GM23338 (cell line): ENCODE measurements at regions not wholly inside any gene's neighbourhood (a gene's known extent, or its start where the extent isn't known, plus 50 kb on each side); places are given as distances from the start of the nearest gene placed in this dataset.

Experiments
- ATAC-seq: fragments of 200-7000 bp; cut with Tn5 transposase; 3 replicates; pipeline ENCODE4 v1.9.1; 2020
- DNase-seq: peaks from one replicate; pipeline ENCODE4 v3.0.0-alpha.2; 2015; ENCODE audit warnings: low spot score
- H2AFZ ChIP-seq: fragments of 200-600 bp; sonication (generic); 2 replicates; pipeline ENCODE4 v1.8.0; 2016; ENCODE audit warnings: antibody characterized with exemption, mild to moderate bottlenecking, moderate library complexity
- H3F3A ChIP-seq: fragments of 200-600 bp; sonication (generic); replicated peaks from 2 replicates; pipeline ENCODE4 v1.8.0; 2017; ENCODE audit warnings: antibody characterized with exemption, mixed run types, low read depth
- H3K27ac ChIP-seq: fragments of 200-600 bp; sonication (generic); 2 replicates; pipeline ENCODE4 v1.6.1; 2016; ENCODE audit warnings: low read depth
- H3K27me3 ChIP-seq: fragments of 200-600 bp; sonication (generic); 2 replicates; pipeline ENCODE4 v1.8.0; 2016; ENCODE audit warnings: mild to moderate bottlenecking, mixed run types, moderate library complexity; ENCODE audit not compliant: insufficient read depth
- H3K36me3 ChIP-seq: fragments of 200-600 bp; sonication (generic); 2 replicates; pipeline ENCODE4 v1.8.0; 2016; ENCODE audit warnings: mild to moderate bottlenecking; ENCODE audit not compliant: insufficient read depth
- H3K4me1 ChIP-seq: fragments of 200-600 bp; sonication (generic); 2 replicates; pipeline ENCODE4 v1.8.0; 2016; ENCODE audit warnings: mild to moderate bottlenecking, moderate library complexity; ENCODE audit not compliant: insufficient read depth
- H3K4me2 ChIP-seq: fragments of 200-600 bp; sonication (generic); 2 replicates; pipeline ENCODE4 v1.7.1; 2017; ENCODE audit warnings: mixed run types
- H3K4me3 ChIP-seq: fragments of 200-600 bp; sonication (generic); 2 replicates; pipeline ENCODE4 v1.6.1; 2016; ENCODE audit warnings: mixed run types
- H3K79me2 ChIP-seq: fragments of 200-600 bp; sonication (generic); replicated peaks from 2 replicates; pipeline ENCODE4 v1.8.0; 2017; ENCODE audit warnings: mild to moderate bottlenecking; ENCODE audit not compliant: insufficient read depth
- H3K9me2 ChIP-seq: fragments of 200-600 bp; sonication (generic); 2 replicates; pipeline ENCODE4 v1.8.0; 2017; ENCODE audit not compliant: insufficient read depth
- H4K20me1 ChIP-seq: fragments of 200-600 bp; sonication (generic); replicated peaks from 2 replicates; pipeline ENCODE4 v1.8.0; 2017; ENCODE audit warnings: mild to moderate bottlenecking; ENCODE audit not compliant: insufficient read depth
- H3K27ac Mint-ChIP-seq: 2 replicates; pipeline ENCODE4 v1.8.0; 2020; ENCODE audit warnings: inconsistent platforms, mild to moderate bottlenecking, moderate library complexity, mixed read lengths
- H3K27me3 Mint-ChIP-seq: 3 replicates; pipeline ENCODE4 v1.8.0; 2022; ENCODE audit warnings: low read depth, mild to moderate bottlenecking, moderate library complexity, mixed read lengths, inconsistent platforms; ENCODE audit not compliant: insufficient read depth, poor library complexity
- H3K36me3 Mint-ChIP-seq: 3 replicates; pipeline ENCODE4 v1.8.0; 2021; ENCODE audit warnings: low read depth, mild to moderate bottlenecking, inconsistent platforms, moderate library complexity, mixed read lengths
- H3K4me1 Mint-ChIP-seq: 3 replicates; pipeline ENCODE4 v1.8.0; 2020; ENCODE audit warnings: mild to moderate bottlenecking, inconsistent platforms, mixed read lengths
- H3K4me3 Mint-ChIP-seq: 3 replicates; pipeline ENCODE4 v1.8.0; 2021; ENCODE audit warnings: moderate library complexity, mild to moderate bottlenecking, inconsistent platforms, mixed read lengths
- H3K9me3 Mint-ChIP-seq: 3 replicates; pipeline ENCODE4 v1.8.0; 2020; ENCODE audit warnings: moderate library complexity, mild to moderate bottlenecking, inconsistent platforms, mixed read lengths
- EZH2phosphoT487 ChIP-seq: fragments of 200-600 bp; sonication (generic); IDR thresholded peaks from one replicate; pipeline ENCODE4 v1.8.1; 2018; ENCODE audit warnings: antibody characterized with exemption; ENCODE audit not compliant: unreplicated experiment
- JUNB ChIP-seq: IDR thresholded peaks from one replicate; pipeline ENCODE4 v1.6.1; 2016; ENCODE audit warnings: antibody characterized with exemption; ENCODE audit not compliant: unreplicated experiment
- NANOG ChIP-seq: IDR thresholded peaks from 2 replicates; pipeline ENCODE4 v1.6.1; 2016; ENCODE audit warnings: antibody characterized with exemption, borderline replicate concordance
- POLR2AphosphoS5 ChIP-seq: IDR thresholded peaks from 2 replicates; pipeline ENCODE4 v1.6.1; 2016; ENCODE audit warnings: antibody characterized with exemption, low read depth
- ZNF114 ChIP-seq: fragments of 250-450 bp; sonication (Bioruptor Pico); IDR thresholded peaks from 2 replicates; pipeline ENCODE4 v1.5.0; 2020; ENCODE audit warnings: mild to moderate bottlenecking, moderate library complexity
- ZNF331 ChIP-seq: fragments of 250-450 bp; sonication (Bioruptor Pico); IDR thresholded peaks from 2 replicates; pipeline ENCODE4 v1.5.0; 2020; ENCODE audit warnings: low read depth, mild to moderate bottlenecking, moderate library complexity
- TF ChIP-seq, protein P1 (sequence below), 2 experiments: fragments of 200-600 bp in 1 of 2; sonication (generic) in 1 of 2; conservative IDR thresholded peaks; 2 replicates each; pipeline versions ENCODE4 v1.5.1 to v1.6.1; 2016 to 2017; ENCODE audit warnings: antibody characterized with exemption in 2 of 2, low read depth in 2 of 2, mild to moderate bottlenecking in 2 of 2, moderate library complexity in 1 of 2
- TF ChIP-seq, protein P2 (sequence below): IDR thresholded peaks from one replicate; pipeline ENCODE4 v1.6.1; 2018; ENCODE audit warnings: antibody characterized with exemption; ENCODE audit not compliant: unreplicated experiment

DNA sequence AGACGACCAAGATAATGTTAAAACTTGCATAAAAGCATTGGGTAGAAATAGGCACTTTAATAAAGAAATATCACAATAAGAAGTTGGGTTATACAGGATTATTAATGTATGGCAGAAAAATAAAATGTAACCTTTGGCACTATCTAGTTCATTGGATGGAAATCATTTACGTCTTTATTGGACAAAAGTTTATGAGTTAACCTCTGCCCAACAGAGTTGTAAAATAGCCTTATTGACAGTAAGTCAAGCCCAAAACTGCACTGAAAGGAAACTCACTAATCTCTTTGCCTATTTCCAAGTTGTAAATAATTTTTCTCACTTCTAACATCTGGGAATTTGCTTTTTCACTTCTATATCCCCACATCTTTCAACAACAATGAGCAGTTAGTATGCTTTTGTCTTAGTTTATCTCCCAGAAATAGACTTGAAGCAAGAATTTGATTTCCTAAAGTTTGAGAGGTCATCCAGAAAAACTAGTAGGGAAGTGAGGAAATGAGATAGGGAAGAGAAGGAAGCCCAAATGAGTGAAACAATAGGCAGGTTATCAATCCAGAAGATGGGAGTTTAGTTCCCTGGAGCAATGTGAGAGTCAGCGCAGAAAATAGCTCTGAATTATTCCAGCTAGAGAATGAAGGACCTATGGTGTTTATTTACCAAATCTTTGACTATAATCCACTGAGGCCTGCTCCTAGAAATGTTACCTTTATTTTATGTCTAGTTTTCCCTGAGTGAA lies 434.8 kb downstream of the CCER1 start:
- no peaks in the 10 kb centered on the region for H4K20me1 ChIP-seq
- no peaks in the 10 kb centered on the region for H3K36me3 ChIP-seq
- ATAC-seq (no peak), DNase-seq (no peak)
- H3K4me2 ChIP-seq: no peak overlapping the region
- H3K79me2 ChIP-seq: no peaks in the 10 kb centered on the region
- Mint-ChIP-seq H3K4me3 (no peak overlapping the region), H3K9me3 (no peaks in the 10 kb centered on the region), H3K27me3 (no peaks in the 10 kb centered on the region), H3K4me1 (peaks cover 4% of the 10 kb centered on the region; the same call in 2 of the 3 replicates), H3K36me3 (no peaks in the 10 kb centered on the region), H3K27ac (no peak overlapping the region)
- no peak overlapping the region for H3K27ac ChIP-seq
- H3K4me1 ChIP-seq: peaks cover 6% of the 10 kb centered on the region; the same call in 1 of the 2 replicates
- H3K27me3 ChIP-seq: no peaks in the 10 kb centered on the region
- H3F3A ChIP-seq: no peaks in the 10 kb centered on the region
- TF ChIP-seq, protein P1, sequence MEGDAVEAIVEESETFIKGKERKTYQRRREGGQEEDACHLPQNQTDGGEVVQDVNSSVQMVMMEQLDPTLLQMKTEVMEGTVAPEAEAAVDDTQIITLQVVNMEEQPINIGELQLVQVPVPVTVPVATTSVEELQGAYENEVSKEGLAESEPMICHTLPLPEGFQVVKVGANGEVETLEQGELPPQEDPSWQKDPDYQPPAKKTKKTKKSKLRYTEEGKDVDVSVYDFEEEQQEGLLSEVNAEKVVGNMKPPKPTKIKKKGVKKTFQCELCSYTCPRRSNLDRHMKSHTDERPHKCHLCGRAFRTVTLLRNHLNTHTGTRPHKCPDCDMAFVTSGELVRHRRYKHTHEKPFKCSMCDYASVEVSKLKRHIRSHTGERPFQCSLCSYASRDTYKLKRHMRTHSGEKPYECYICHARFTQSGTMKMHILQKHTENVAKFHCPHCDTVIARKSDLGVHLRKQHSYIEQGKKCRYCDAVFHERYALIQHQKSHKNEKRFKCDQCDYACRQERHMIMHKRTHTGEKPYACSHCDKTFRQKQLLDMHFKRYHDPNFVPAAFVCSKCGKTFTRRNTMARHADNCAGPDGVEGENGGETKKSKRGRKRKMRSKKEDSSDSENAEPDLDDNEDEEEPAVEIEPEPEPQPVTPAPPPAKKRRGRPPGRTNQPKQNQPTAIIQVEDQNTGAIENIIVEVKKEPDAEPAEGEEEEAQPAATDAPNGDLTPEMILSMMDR (conservative IDR thresholded peaks at IDR 0.05; ENCODE audit: low read depth in 2 of 2): no peak
- TF ChIP-seq POLR2AphosphoS5 (no peak), ZNF331 (CRISPR knock-in tag) (no peak), NANOG (no peak), ZNF114 (CRISPR knock-in tag) (no peak), EZH2phosphoT487 (no peak)
- TF ChIP-seq, protein P2, sequence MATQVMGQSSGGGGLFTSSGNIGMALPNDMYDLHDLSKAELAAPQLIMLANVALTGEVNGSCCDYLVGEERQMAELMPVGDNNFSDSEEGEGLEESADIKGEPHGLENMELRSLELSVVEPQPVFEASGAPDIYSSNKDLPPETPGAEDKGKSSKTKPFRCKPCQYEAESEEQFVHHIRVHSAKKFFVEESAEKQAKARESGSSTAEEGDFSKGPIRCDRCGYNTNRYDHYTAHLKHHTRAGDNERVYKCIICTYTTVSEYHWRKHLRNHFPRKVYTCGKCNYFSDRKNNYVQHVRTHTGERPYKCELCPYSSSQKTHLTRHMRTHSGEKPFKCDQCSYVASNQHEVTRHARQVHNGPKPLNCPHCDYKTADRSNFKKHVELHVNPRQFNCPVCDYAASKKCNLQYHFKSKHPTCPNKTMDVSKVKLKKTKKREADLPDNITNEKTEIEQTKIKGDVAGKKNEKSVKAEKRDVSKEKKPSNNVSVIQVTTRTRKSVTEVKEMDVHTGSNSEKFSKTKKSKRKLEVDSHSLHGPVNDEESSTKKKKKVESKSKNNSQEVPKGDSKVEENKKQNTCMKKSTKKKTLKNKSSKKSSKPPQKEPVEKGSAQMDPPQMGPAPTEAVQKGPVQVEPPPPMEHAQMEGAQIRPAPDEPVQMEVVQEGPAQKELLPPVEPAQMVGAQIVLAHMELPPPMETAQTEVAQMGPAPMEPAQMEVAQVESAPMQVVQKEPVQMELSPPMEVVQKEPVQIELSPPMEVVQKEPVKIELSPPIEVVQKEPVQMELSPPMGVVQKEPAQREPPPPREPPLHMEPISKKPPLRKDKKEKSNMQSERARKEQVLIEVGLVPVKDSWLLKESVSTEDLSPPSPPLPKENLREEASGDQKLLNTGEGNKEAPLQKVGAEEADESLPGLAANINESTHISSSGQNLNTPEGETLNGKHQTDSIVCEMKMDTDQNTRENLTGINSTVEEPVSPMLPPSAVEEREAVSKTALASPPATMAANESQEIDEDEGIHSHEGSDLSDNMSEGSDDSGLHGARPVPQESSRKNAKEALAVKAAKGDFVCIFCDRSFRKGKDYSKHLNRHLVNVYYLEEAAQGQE: no peak
- peaks cover 8% of the 10 kb centered on the region; the same call in 1 of the 2 replicates for H3K9me2 ChIP-seq
- H3K4me3 ChIP-seq: no peak overlapping the region
- no peak overlapping the region for H2AFZ ChIP-seq

DNA sequence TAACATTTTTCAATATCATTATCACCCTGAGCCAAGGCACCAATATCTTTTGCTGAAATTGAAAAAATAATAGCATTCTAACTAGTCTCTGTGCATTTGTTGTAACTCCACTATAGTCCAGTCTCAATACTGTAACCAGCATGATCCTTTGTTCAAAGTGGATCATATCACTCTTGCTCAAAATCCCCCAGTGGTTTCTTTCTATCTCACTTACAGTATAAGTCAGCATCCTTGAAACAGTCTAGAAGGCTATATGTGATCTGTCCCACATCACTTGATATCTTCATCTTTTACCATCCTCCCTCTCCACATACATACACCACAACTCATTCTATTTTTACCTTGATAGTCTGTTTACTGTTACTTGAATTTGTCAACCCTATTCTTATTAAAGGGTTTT lies 435.7 kb downstream of the CCER1 start:
- Histone ChIP-seq H2AFZ (no peak overlapping the region; the same call in 1 of the 2 replicates), H3F3A (no peaks in the 10 kb centered on the region), H3K9me2 (peaks cover 8% of the 10 kb centered on the region; the same call in 1 of the 2 replicates), H3K4me1 (peaks cover 15% of the 10 kb centered on the region), H3K27ac (no peak overlapping the region), H3K27me3 (no peaks in the 10 kb centered on the region), H3K79me2 (no peaks in the 10 kb centered on the region), H3K4me2 (no peak overlapping the region), H3K36me3 (no peaks in the 10 kb centered on the region), H4K20me1 (no peaks in the 10 kb centered on the region), H3K4me3 (no peak overlapping the region)
- DNase-seq (no peak), ATAC-seq (no peak)
- H3K9me3 Mint-ChIP-seq: no peaks in the 10 kb centered on the region
- H3K4me3 Mint-ChIP-seq: no peak overlapping the region
- H3K27ac Mint-ChIP-seq: no peak overlapping the region
- peaks cover 10% of the 10 kb centered on the region; the same call in 2 of the 3 replicates for H3K4me1 Mint-ChIP-seq
- no peaks in the 10 kb centered on the region for H3K36me3 Mint-ChIP-seq
- H3K27me3 Mint-ChIP-seq: no peaks in the 10 kb centered on the region
- TF ChIP-seq NANOG (no peak), JUNB (no peak)
- TF ChIP-seq, protein P2: no peak
